H1 (cell line): ENCODE measurements at regions not wholly inside any gene's neighbourhood (a gene's known extent, or its start where the extent isn't known, plus 50 kb on each side); places are given as distances from the start of the nearest gene placed in this dataset.

ENCODE experiments used
- CTCF ChIA-PET: fragments of 300-600 bp; sonication (Branson Sonifier 250); formaldehyde crosslinking; loops from one replicate; lab custom pipeline; 2021; ENCODE audit not compliant: partially characterized antibody; lab: Charles Lee
- POLR2A ChIA-PET: fragments of 300-600 bp; sonication (Branson Sonifier 250); formaldehyde crosslinking; loops from one replicate; lab custom pipeline; 2021; ENCODE audit warnings: inconsistent platforms; ENCODE audit not compliant: partially characterized antibody; lab: Charles Lee
- DNase-seq, 2 experiments: peaks; one replicate each; pipeline versions ENCODE4 v3.0.0 to v3.0.0-alpha.2; 2010 to 2022; ENCODE audit warnings: low spot score in 2 of 2, low read depth in 1 of 2, mixed read lengths in 1 of 2
- FAIRE-seq: peaks from 2 replicates; lab custom pipeline; 2011; peaks lifted over from hg19 to GRCh38; lab: Jason Lieb, UNC
- H2AFZ ChIP-seq: 2 replicates; pipeline ENCODE4 v1.8.1; 2012; ENCODE audit warnings: low read length, inconsistent platforms
- H2AK5ac ChIP-seq: 2 replicates; pipeline ENCODE4 v1.6.1; 2013; ENCODE audit warnings: low read depth, low read length
- H2BK120ac ChIP-seq: replicated peaks from 2 replicates; pipeline ENCODE3; 2013; ENCODE audit warnings: low read depth, low read length, inconsistent platforms
- H2BK12ac ChIP-seq: 2 replicates; pipeline ENCODE4 v1.6.1; 2013; ENCODE audit warnings: low read depth, low read length
- H2BK15ac ChIP-seq: 2 replicates; pipeline ENCODE4 v1.6.1; 2013; ENCODE audit warnings: low read length
- H2BK20ac ChIP-seq: 2 replicates; pipeline ENCODE4 v1.6.1; 2013; ENCODE audit warnings: low read length
- H2BK5ac ChIP-seq: 2 replicates; pipeline ENCODE4 v1.6.1; 2013; ENCODE audit warnings: low read depth, low read length
- H3K14ac ChIP-seq: 2 replicates; pipeline ENCODE4 v1.6.1; 2013; ENCODE audit warnings: inconsistent platforms; ENCODE audit not compliant: insufficient read length
- H3K18ac ChIP-seq: 2 replicates; pipeline ENCODE4 v1.6.1; 2013; ENCODE audit warnings: low read length; ENCODE audit errors: extremely low read depth
- H3K23ac ChIP-seq: 2 replicates; pipeline ENCODE4 v1.6.1; 2013; ENCODE audit warnings: inconsistent platforms; ENCODE audit not compliant: insufficient read length
- H3K23me2 ChIP-seq: 2 replicates; pipeline ENCODE4 v1.6.1; 2013; ENCODE audit warnings: low read depth, low read length
- H3K27ac ChIP-seq: 2 replicates; pipeline ENCODE4 v1.6.1; 2011; ENCODE audit warnings: low read depth, low read length, inconsistent platforms
- H3K27me3 ChIP-seq, 4 experiments: replicated peaks in 1 of 4; 1 replicate in 1 of 4; 2 replicates in 3 of 4; pipeline versions ENCODE4 v1.6.1 to v1.8.1; 2011 to 2013; ENCODE audit warnings: low read length in 3 of 4, mild to moderate bottlenecking in 3 of 4, inconsistent platforms in 2 of 4, mixed read lengths in 2 of 4, moderate library complexity in 1 of 4; ENCODE audit not compliant: control insufficient read depth in 3 of 4, insufficient read depth in 3 of 4; ENCODE audit errors: extremely low read depth in 1 of 4
- H3K36me3 ChIP-seq, 4 experiments: 2 replicates each; pipeline versions ENCODE4 v1.6.1 to v1.8.1; 2011 to 2013; ENCODE audit warnings: mild to moderate bottlenecking in 4 of 4, low read length in 3 of 4, moderate library complexity in 2 of 4, control low read depth in 1 of 4, inconsistent platforms in 1 of 4; ENCODE audit not compliant: insufficient read depth in 4 of 4, control insufficient read depth in 2 of 4
- H3K4ac ChIP-seq: replicated peaks from 2 replicates; pipeline ENCODE3; 2013; ENCODE audit warnings: low read length, low read depth, mixed read lengths, inconsistent platforms; ENCODE audit not compliant: insufficient read length
- H3K4me1 ChIP-seq, 4 experiments: replicated peaks in 1 of 4; 1 replicate in 1 of 4; 2 replicates in 3 of 4; pipeline versions ENCODE4 v1.6.1 to v1.8.1; 2011 to 2013; ENCODE audit warnings: low read length in 3 of 4, inconsistent platforms in 2 of 4, mixed read lengths in 1 of 4; ENCODE audit not compliant: insufficient read depth in 4 of 4, control insufficient read depth in 3 of 4
- H3K4me2 ChIP-seq, 2 experiments: 2 replicates each; pipeline versions ENCODE4 v1.6.1 to v1.8.1; 2011 to 2013; ENCODE audit warnings: low read depth in 2 of 2, low read length in 2 of 2, control low read depth in 1 of 2, inconsistent platforms in 1 of 2, mild to moderate bottlenecking in 1 of 2; ENCODE audit not compliant: insufficient read depth in 1 of 2
- H3K4me3 ChIP-seq, 4 experiments: fragments of 200-600, 300-600 bp in 1 of 4; sonication (generic), shearing (Covaris generic), sonication (Bioruptor Twin) in 1 of 4; 2 replicates each; pipeline versions ENCODE4 v1.5.1 to v1.8.1; 2011 to 2016; ENCODE audit warnings: low read length in 4 of 4, low read depth in 3 of 4, control low read depth in 2 of 4, inconsistent platforms in 2 of 4, mild to moderate bottlenecking in 2 of 4, mixed read lengths in 1 of 4, moderate library complexity in 1 of 4; ENCODE audit not compliant: insufficient read depth in 2 of 4; ENCODE audit errors: extremely low read depth in 1 of 4
- H3K56ac ChIP-seq: replicated peaks from 2 replicates; pipeline ENCODE3; 2013; ENCODE audit warnings: low read depth, mild to moderate bottlenecking, mixed read lengths, low read length, inconsistent platforms; ENCODE audit not compliant: insufficient read length
- H3K79me1 ChIP-seq: 2 replicates; pipeline ENCODE4 v1.6.1; 2013; ENCODE audit warnings: low read depth, low read length, control low read depth
- H3K79me2 ChIP-seq, 2 experiments: 2 replicates each; pipeline versions ENCODE4 v1.6.1 to v1.8.1; 2012 to 2013; ENCODE audit warnings: low read length in 2 of 2, mild to moderate bottlenecking in 2 of 2, inconsistent platforms in 1 of 2; ENCODE audit not compliant: insufficient read depth in 2 of 2, control insufficient read depth in 1 of 2
- H3K9ac ChIP-seq, 4 experiments: replicated peaks in 1 of 4; 1 replicate in 1 of 4; 2 replicates in 3 of 4; pipeline versions ENCODE4 v1.6.1 to v1.8.1; 2011 to 2013; ENCODE audit warnings: low read depth in 3 of 4, low read length in 3 of 4, control low read depth in 2 of 4, mild to moderate bottlenecking in 2 of 4, moderate library complexity in 2 of 4, inconsistent platforms in 1 of 4; ENCODE audit errors: extremely low read depth in 1 of 4
- H3K9me3 ChIP-seq, 2 experiments: 2 replicates each; pipeline versions ENCODE4 v1.6.1 to v1.8.1; 2012 to 2013; ENCODE audit warnings: mild to moderate bottlenecking in 2 of 2, moderate library complexity in 2 of 2, control low read depth in 1 of 2, inconsistent platforms in 1 of 2, low read depth in 1 of 2, low read length in 1 of 2, mixed read lengths in 1 of 2; ENCODE audit not compliant: insufficient read depth in 2 of 2
- H4K20me1 ChIP-seq, 2 experiments: replicated peaks in 1 of 2; 2 replicates each; pipeline versions ENCODE3 to v1.8.1; 2011 to 2013; ENCODE audit warnings: inconsistent platforms in 2 of 2, low read length in 2 of 2, mild to moderate bottlenecking in 1 of 2; ENCODE audit not compliant: insufficient read depth in 2 of 2, control insufficient read depth in 1 of 2
- H4K5ac ChIP-seq: 2 replicates; pipeline ENCODE4 v1.6.1; 2013; ENCODE audit warnings: low read length, low read depth, mixed read lengths, inconsistent platforms; ENCODE audit not compliant: insufficient read length
- H4K8ac ChIP-seq: 2 replicates; pipeline ENCODE4 v1.8.0; 2013; ENCODE audit warnings: mild to moderate bottlenecking, moderate library complexity, low read length, inconsistent platforms; ENCODE audit not compliant: insufficient read depth; ENCODE audit errors: extremely low read depth
- H4K91ac ChIP-seq: replicated peaks from 2 replicates; pipeline ENCODE3; 2013; ENCODE audit warnings: low read length, mixed read lengths, inconsistent platforms; ENCODE audit not compliant: insufficient read length
- CTBP2 ChIP-seq: IDR thresholded peaks from 2 replicates; pipeline ENCODE4 v1.7.0; 2011; ENCODE audit warnings: borderline replicate concordance, mild to moderate bottlenecking, moderate library complexity, mixed read lengths, low read length; ENCODE audit not compliant: insufficient read depth, insufficient read length
- SP4 ChIP-seq: IDR thresholded peaks from 2 replicates; pipeline ENCODE4 v1.6.1; 2012; ENCODE audit warnings: low read length, inconsistent platforms
- TCF12 ChIP-seq: IDR thresholded peaks from 2 replicates; pipeline ENCODE4 v1.6.1; 2011; ENCODE audit warnings: low read depth, mild to moderate bottlenecking, low read length
- WGBS, 2 experiments: shearing (Covaris generic) in 1 of 2; methylation state at CpG; one replicate each; pipeline versions ENCODE4 v1.1.6 to v1.1.7; 2013 to 2015; ENCODE audit warnings: low lambda C conversion rate in 2 of 2, mixed read lengths in 2 of 2, inconsistent platforms in 1 of 2, low coverage in 1 of 2, missing lambda C conversion rate in 1 of 2; ENCODE audit not compliant: insufficient replicate concordance in 2 of 2, insufficient coverage in 1 of 2, insufficient read length in 1 of 2; ENCODE audit errors: extremely low coverage in 1 of 2, missing lambda C conversion rate in 1 of 2; 5-methylcytosine and 5-hydroxymethylcytosine counted together
- TF ChIP-seq, protein P1 (sequence below): IDR thresholded peaks from 2 replicates; pipeline ENCODE4 v1.6.1; 2012; ENCODE audit warnings: low read length, inconsistent platforms

DNA sequence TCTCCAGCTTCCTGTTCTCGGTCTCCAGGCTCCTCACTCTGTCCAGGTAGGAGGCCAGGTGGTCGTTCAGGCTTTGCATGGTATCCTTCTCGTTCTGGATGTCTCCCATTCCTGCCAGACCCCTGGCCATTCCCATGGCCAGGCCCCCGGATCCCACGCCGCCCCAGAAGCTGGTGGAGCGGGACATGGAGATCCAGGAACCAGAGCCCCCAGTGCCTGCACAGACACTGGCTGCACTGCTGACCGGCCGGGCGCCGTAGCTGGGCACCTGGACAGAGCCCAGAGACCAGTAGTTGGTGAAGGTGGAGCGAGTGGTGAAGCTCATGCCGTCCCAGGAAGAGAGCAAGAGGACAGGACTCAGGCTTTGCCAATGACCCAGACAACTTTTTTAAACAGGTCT is 129.1 kb upstream of the WDR75 start:
- H4K91ac ChIP-seq, result no peak overlapping the region
- no peak overlapping the region for H3K23ac ChIP-seq
- no peak overlapping the region for H3K56ac ChIP-seq
- POLR2A ChIA-PET, result no interaction called here
- H3K36me3 ChIP-seq, result no peaks in the 10 kb centered on the region
- WGBS, 2 experiments, result 80% methylated on average over 13 of the region's 13 CpGs; no CpG with 5 or more reads in 1 of the 2 experiments
- no peaks in the 10 kb centered on the region for H3K79me1 ChIP-seq
- H4K20me1 ChIP-seq, result no peaks in the 10 kb centered on the region
- CTCF ChIA-PET, result interaction anchor here (1.1 to 1.5 kb wide), 3 partner anchors 9 to 169 kb away, joined by 3 to 5 read pairs (median 4); no protein-coding TSS in a partner anchor
- no peak for DNase-seq
- no peak overlapping the region for H3K4me3 ChIP-seq
- H3K9me3 ChIP-seq, result peaks cover 0 to 4% of the 10 kb centered on the region in 2 experiments; a peak in 1 of 4 replicates
- TF ChIP-seq, protein P1, sequence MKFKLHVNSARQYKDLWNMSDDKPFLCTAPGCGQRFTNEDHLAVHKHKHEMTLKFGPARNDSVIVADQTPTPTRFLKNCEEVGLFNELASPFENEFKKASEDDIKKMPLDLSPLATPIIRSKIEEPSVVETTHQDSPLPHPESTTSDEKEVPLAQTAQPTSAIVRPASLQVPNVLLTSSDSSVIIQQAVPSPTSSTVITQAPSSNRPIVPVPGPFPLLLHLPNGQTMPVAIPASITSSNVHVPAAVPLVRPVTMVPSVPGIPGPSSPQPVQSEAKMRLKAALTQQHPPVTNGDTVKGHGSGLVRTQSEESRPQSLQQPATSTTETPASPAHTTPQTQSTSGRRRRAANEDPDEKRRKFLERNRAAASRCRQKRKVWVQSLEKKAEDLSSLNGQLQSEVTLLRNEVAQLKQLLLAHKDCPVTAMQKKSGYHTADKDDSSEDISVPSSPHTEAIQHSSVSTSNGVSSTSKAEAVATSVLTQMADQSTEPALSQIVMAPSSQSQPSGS, result no peak
- TF ChIP-seq TCF12 (no peak), SP4 (no peak), CTBP2 (no peak)
- TF ChIP-seq, all 59 proteins: peak for 0
- Histone ChIP-seq H3K4me1 (no peaks in the 10 kb centered on the region), H2BK12ac (no peak overlapping the region), H3K9ac (no peak overlapping the region), H3K27ac (no peak overlapping the region), H3K23me2 (no peaks in the 10 kb centered on the region), H2BK20ac (no peak overlapping the region), H3K18ac (no peak overlapping the region), H2BK15ac (no peak overlapping the region), H3K4ac (no peak overlapping the region), H3K14ac (no peak overlapping the region), H2BK120ac (no peak overlapping the region), H3K27me3 (no peaks in the 10 kb centered on the region), H3K4me2 (no peak overlapping the region), H2AFZ (no peak overlapping the region), H2AK5ac (no peak overlapping the region), H3K79me2 (no peaks in the 10 kb centered on the region), H4K8ac (no peak overlapping the region), H4K5ac (no peak overlapping the region), H2BK5ac (no peak overlapping the region)
- no peak for FAIRE-seq
